Body of pancreas (tissue), 4 donors: ENCODE measurements at regions not wholly inside any gene's neighbourhood (a gene's known extent, or its start where the extent isn't known, plus 50 kb on each side); places are given as distances from the start of the nearest gene placed in this dataset.

Experiments
- ATAC-seq: fragments of 150-250 bp; one replicate; pipeline ENCODE4 v1.9.1; 2016
- DNase-seq, 4 donors: peaks; one replicate each; pipeline ENCODE4 v3.0.0-alpha.2; 2019
- H3K27ac ChIP-seq, 4 donors: fragments of 200-600 bp; sonication (generic); 1 replicate in 3 of 4; 2 replicates in 1 of 4; pipeline versions ENCODE4 v1.5.1 to v1.6.1; 2016 to 2019; ENCODE audit warnings: mild to moderate bottlenecking in 1 of 4, mixed read lengths in 1 of 4, moderate library complexity in 1 of 4
- H3K27me3 ChIP-seq, 2 donors: fragments of 200-600 bp; sonication (generic); one replicate each; pipeline ENCODE4 v1.6.0; 2016; ENCODE audit warnings: mild to moderate bottlenecking in 1 of 2
- H3K36me3 ChIP-seq, 2 donors: fragments of 200-600 bp; sonication (generic); replicated peaks in 1 of 2; 2 replicates each; pipeline ENCODE4 v1.5.1; 2016; ENCODE audit warnings: low read depth in 2 of 2; ENCODE audit not compliant: insufficient read depth in 1 of 2
- H3K4me1 ChIP-seq: fragments of 200-600 bp; sonication (generic); one replicate; pipeline ENCODE4 v1.6.0; 2016
- H3K4me3 ChIP-seq, 2 donors: fragments of 200-600 bp; sonication (generic); 1 replicate in 1 of 2; 2 replicates in 1 of 2; pipeline ENCODE4 v1.5.1; 2016 to 2019
- H3K9me3 ChIP-seq, 3 donors: fragments of 200-600 bp; sonication (generic); 1 replicate in 2 of 3; 2 replicates in 1 of 3; pipeline ENCODE4 v1.5.1; 2016
- CTCF ChIP-seq, 7 experiments: fragments of 450-650 bp in 4 of 7; fragments of 200-600 bp in 3 of 7; sonication (generic) in 3 of 7; IDR thresholded peaks; one replicate each; pipeline ENCODE4 v1.5.1; 2016 to 2019; ENCODE audit warnings: antibody characterized with exemption in 7 of 7
- POLR2A ChIP-seq, 3 donors: fragments of 450-650 bp; IDR thresholded peaks; one replicate each; pipeline ENCODE4 v1.6.1; 2016; ENCODE audit warnings: antibody characterized with exemption in 3 of 3, mild to moderate bottlenecking in 2 of 3
- WGBS, 2 donors: methylation state at CpG; one replicate each; pipeline ENCODE4 v1.1.5; 2017; 5-methylcytosine and 5-hydroxymethylcytosine counted together
- intact Hi-C: fragments of 100-400 bp; cut with DNase I; formaldehyde crosslinking; loops from one replicate; pipeline ENCODE4 v1.15.1; 2023

- no peaks in the 10 kb centered on the region for H3K27me3 ChIP-seq
- no peaks in the 10 kb centered on the region for H3K36me3 ChIP-seq
- H3K4me3 ChIP-seq, result no peak overlapping the region
- ATAC-seq, result peak; percentile 97
- H3K27ac ChIP-seq, result peak overlapping the region; percentile 19 to 78 (median 71)
- WGBS, 2 donors, result 25 to 33% methylated on average over 12 of the region's 12 CpGs
- no peaks in the 10 kb centered on the region for H3K9me3 ChIP-seq
- H3K4me1 ChIP-seq, result peaks cover 20% of the 10 kb centered on the region
- peak; percentile 73 to 85 (median 84) for DNase-seq
- no peak for TF ChIP-seq CTCF (IDR thresholded peaks at IDR 0.05)
- peak in 2 of 3 donors; percentile 23 to 35 for TF ChIP-seq POLR2A (IDR thresholded peaks at IDR 0.05)
- intact Hi-C loops, result no loop called here
These were observed 78.6 kb upstream of the ARMC3 start for GRCh38 chr10:22849077-22849805.

- Histone ChIP-seq H3K9me3 (no peaks in the 10 kb centered on the region), H3K4me3 (no peak overlapping the region), H3K27ac (peak overlapping the region; percentile 19 to 78 (median 71)), H3K4me1 (peaks cover 20% of the 10 kb centered on the region), H3K27me3 (no peaks in the 10 kb centered on the region), H3K36me3 (no peaks in the 10 kb centered on the region)
- TF ChIP-seq CTCF (IDR thresholded peaks at IDR 0.05) (no peak), POLR2A (IDR thresholded peaks at IDR 0.05) (no peak)
- WGBS, 2 donors, result 83 to 92% methylated on average over 4 of the region's 4 CpGs
- ATAC-seq (no peak), DNase-seq (no peak)
- intact Hi-C loops, result no loop called here
These were observed 79.3 kb upstream of the ARMC3 start for GRCh38 chr10:22848509-22848908.

GRCh38 chr10:22846294-22846693, 81.6 kb upstream of the ARMC3 start:
- intact Hi-C loops, result no loop called here
- Histone ChIP-seq H3K9me3 (no peaks in the 10 kb centered on the region), H3K27ac (no peak overlapping the region), H3K27me3 (no peaks in the 10 kb centered on the region), H3K4me1 (peaks cover 20% of the 10 kb centered on the region), H3K36me3 (no peaks in the 10 kb centered on the region), H3K4me3 (no peak overlapping the region)
- DNase-seq (no peak), ATAC-seq (no peak)
- WGBS, 2 donors, result 90 to 94% methylated on average over 2 of the region's 2 CpGs
- no peak for TF ChIP-seq POLR2A (IDR thresholded peaks at IDR 0.05)
- TF ChIP-seq CTCF (IDR thresholded peaks at IDR 0.05), result no peak

GRCh38 chr10:22839639-22840038, 88.2 kb upstream of the ARMC3 start:
- Histone ChIP-seq H3K27me3 (no peaks in the 10 kb centered on the region), H3K4me3 (no peak overlapping the region), H3K36me3 (no peaks in the 10 kb centered on the region), H3K9me3 (no peaks in the 10 kb centered on the region), H3K4me1 (no peaks in the 10 kb centered on the region), H3K27ac (no peak overlapping the region)
- no peak for ATAC-seq
- TF ChIP-seq CTCF (IDR thresholded peaks at IDR 0.05) (no peak), POLR2A (IDR thresholded peaks at IDR 0.05) (no peak)
- no peak for DNase-seq
- intact Hi-C loops, result no loop called here
- 82 to 85% methylated on average over 5 of the region's 5 CpGs for WGBS, 2 donors

- TF ChIP-seq CTCF (IDR thresholded peaks at IDR 0.05) (no peak), POLR2A (IDR thresholded peaks at IDR 0.05) (no peak)
- no peaks in the 10 kb centered on the region for H3K36me3 ChIP-seq
- intact Hi-C loops, result no loop called here
- 57 to 79% methylated on average over 1 of the region's 1 CpG for WGBS, 2 donors
- no peak for ATAC-seq
- no peaks in the 10 kb centered on the region for H3K9me3 ChIP-seq
- H3K4me1 ChIP-seq, result no peaks in the 10 kb centered on the region
- DNase-seq, result no peak
- H3K27ac ChIP-seq, result no peak overlapping the region
- no peak overlapping the region for H3K4me3 ChIP-seq
- H3K27me3 ChIP-seq, result no peaks in the 10 kb centered on the region
These were observed 90.1 kb upstream of the ARMC3 start for GRCh38 chr10:22837771-22838170.
